Coronary artery (tissue), 2 donors: ENCODE measurements at regions not wholly inside any gene's neighbourhood (a gene's known extent, or its start where the extent isn't known, plus 50 kb on each side); places are given as distances from the start of the nearest gene placed in this dataset.

Experiments used
- DNase-seq: peaks from one replicate; pipeline ENCODE4 v3.0.0-alpha.2; 2017; ENCODE audit warnings: low spot score
- H3K27ac ChIP-seq, 2 donors: fragments of 200-600 bp; sonication (generic); one replicate each; pipeline ENCODE4 v1.5.1; 2016 to 2019
- H3K4me3 ChIP-seq: fragments of 200-600 bp; sonication (generic); 2 replicates; pipeline ENCODE4 v1.5.1; 2016; ENCODE audit warnings: mild to moderate bottlenecking, moderate library complexity
- CTCF ChIP-seq: fragments of 200-600 bp; sonication (generic); IDR thresholded peaks from one replicate; pipeline ENCODE4 v1.5.1; 2019; ENCODE audit warnings: antibody characterized with exemption

GRCh38 chr17:71080937-71081336 is 911.6 kb downstream of the KCNJ2 start:
- no peak overlapping the region for H3K4me3 ChIP-seq
- H3K27ac ChIP-seq = no peak overlapping the region
- no peak for TF ChIP-seq CTCF
- DNase-seq = no peak

GRCh38 chr17:71081666-71082065 is 912.3 kb downstream of the KCNJ2 start:
- no peak for DNase-seq
- H3K27ac ChIP-seq = no peak overlapping the region
- no peak overlapping the region for H3K4me3 ChIP-seq
- no peak for TF ChIP-seq CTCF

- no peak for DNase-seq
- no peak for TF ChIP-seq CTCF
- no peak overlapping the region for H3K4me3 ChIP-seq
- no peak overlapping the region for H3K27ac ChIP-seq
Measured at GRCh38 chr17:71084219-71084618, 914.9 kb downstream of the KCNJ2 start.

GRCh38 chr17:71084838-71085237 is 915.5 kb downstream of the KCNJ2 start:
- DNase-seq = no peak
- TF ChIP-seq CTCF = no peak
- H3K27ac ChIP-seq = no peak overlapping the region
- H3K4me3 ChIP-seq = no peak overlapping the region

GRCh38 chr17:71085238-71086033 is 916.1 kb downstream of the KCNJ2 start:
- no peak overlapping the region for H3K27ac ChIP-seq
- no peak for TF ChIP-seq CTCF
- DNase-seq = no peak
- no peak overlapping the region for H3K4me3 ChIP-seq

GRCh38 chr17:71089431-71089830 is 920.1 kb downstream of the KCNJ2 start:
- Histone ChIP-seq H3K4me3 (no peak overlapping the region), H3K27ac (no peak overlapping the region)
- no peak for TF ChIP-seq CTCF
- DNase-seq = no peak

GRCh38 chr17:71098071-71098470 is 928.7 kb downstream of the KCNJ2 start:
- no peak overlapping the region for H3K27ac ChIP-seq
- no peak for TF ChIP-seq CTCF
- no peak for DNase-seq

More at GRCh38 chr17:71098071-71098470, 928.7 kb downstream of the KCNJ2 start:
- no peak overlapping the region for H3K4me3 ChIP-seq
